GM12873 (cell line): ENCODE measurements at regions not wholly inside any gene's neighbourhood (a gene's known extent, or its start where the extent isn't known, plus 50 kb on each side); places are given as distances from the start of the nearest gene placed in this dataset.

Experiments
- CTCF ChIP-seq: IDR thresholded peaks from 2 replicates; pipeline ENCODE4 v1.5.1; 2012; ENCODE audit warnings: low read depth, mild to moderate bottlenecking, moderate library complexity, low read length, control low read depth; ENCODE audit not compliant: insufficient read depth; ENCODE audit errors: missing control alignments

GRCh38 chr14:76264384-76264783 lies 111.6 kb upstream of the ESRRB start:
- no peak for TF ChIP-seq CTCF

GRCh38 chr14:76267322-76268046 lies 108.5 kb upstream of the ESRRB start:
- peak; percentile 14 for TF ChIP-seq CTCF

- TF ChIP-seq CTCF, result no peak
Observed at GRCh38 chr14:76268047-76268431, 107.9 kb upstream of the ESRRB start.

- TF ChIP-seq CTCF, result no peak
Observed at GRCh38 chr14:76268700-76269099, 107.2 kb upstream of the ESRRB start.

GRCh38 chr14:76271041-76271755 lies 104.7 kb upstream of the ESRRB start:
- TF ChIP-seq CTCF, result no peak

GRCh38 chr14:76272349-76272748 lies 103.6 kb upstream of the ESRRB start:
- no peak for TF ChIP-seq CTCF

- TF ChIP-seq CTCF, result no peak
Observed at GRCh38 chr14:76272774-76273173, 103.2 kb upstream of the ESRRB start.
